GM18867 (cell line): ENCODE measurements at regions not wholly inside any gene's neighbourhood (a gene's known extent, or its start where the extent isn't known, plus 50 kb on each side); places are given as distances from the start of the nearest gene placed in this dataset.

Source experiments
- ATAC-seq: cut with Tn5 transposase; IDR thresholded peaks from one replicate; pipeline ENCODE4 v1.9.1; 2021; ENCODE audit warnings: mild to moderate bottlenecking, moderate library complexity; ENCODE audit not compliant: unreplicated experiment

GRCh38 chr3:106642161-106642560 lies 735.1 kb upstream of the CCDC54 start:
- ATAC-seq: no peak

- no peak for ATAC-seq
Observed at GRCh38 chr3:106643684-106644161, 733.5 kb upstream of the CCDC54 start.

- no peak for ATAC-seq
Observed at GRCh38 chr3:106673926-106674569, 703.2 kb upstream of the CCDC54 start.

GRCh38 chr3:106675451-106675850 lies 701.8 kb upstream of the CCDC54 start:
- no peak for ATAC-seq

- ATAC-seq: no peak
Observed at GRCh38 chr3:106678657-106679390, 698.4 kb upstream of the CCDC54 start.

- no peak for ATAC-seq
Observed at GRCh38 chr3:106683953-106684620, 693.2 kb upstream of the CCDC54 start.

GRCh38 chr3:106685745-106686144 lies 691.5 kb upstream of the CCDC54 start:
- no peak for ATAC-seq

- no peak for ATAC-seq
Observed at GRCh38 chr3:106687905-106688304, 689.3 kb upstream of the CCDC54 start.

GRCh38 chr3:106688464-106688863 lies 688.8 kb upstream of the CCDC54 start:
- ATAC-seq: no peak

- ATAC-seq: no peak
Observed at GRCh38 chr3:106691476-106691875, 685.8 kb upstream of the CCDC54 start.

GRCh38 chr3:106692624-106693023 lies 684.6 kb upstream of the CCDC54 start:
- no peak for ATAC-seq

GRCh38 chr3:106699122-106699521 lies 678.1 kb upstream of the CCDC54 start:
- no peak for ATAC-seq

GRCh38 chr3:106700981-106701380 lies 676.3 kb upstream of the CCDC54 start:
- no peak for ATAC-seq

- ATAC-seq: no peak
Observed at GRCh38 chr3:106703524-106703923, 673.7 kb upstream of the CCDC54 start.

GRCh38 chr3:106707347-106707746 lies 669.9 kb upstream of the CCDC54 start:
- ATAC-seq: no peak

- ATAC-seq: no peak
Observed at GRCh38 chr3:106710596-106710995, 666.6 kb upstream of the CCDC54 start.

GRCh38 chr3:106711650-106712049 lies 665.6 kb upstream of the CCDC54 start:
- ATAC-seq: no peak

- no peak for ATAC-seq
Observed at GRCh38 chr3:106714400-106714799, 662.8 kb upstream of the CCDC54 start.

- no peak for ATAC-seq
Observed at GRCh38 chr3:106715286-106715685, 662.0 kb upstream of the CCDC54 start.

GRCh38 chr3:106717178-106717780 lies 660.0 kb upstream of the CCDC54 start:
- no peak for ATAC-seq

- no peak for ATAC-seq
Observed at GRCh38 chr3:106719077-106719476, 658.2 kb upstream of the CCDC54 start.
